Spleen (tissue), 7 donors: ENCODE measurements at regions not wholly inside any gene's neighbourhood (a gene's known extent, or its start where the extent isn't known, plus 50 kb on each side); places are given as distances from the start of the nearest gene placed in this dataset.

ENCODE experiments used
- POLR2A ChIP-seq, 3 donors: fragments of 450-650 bp; IDR thresholded peaks; one replicate each; pipeline ENCODE4 v1.5.1; 2017; ENCODE audit warnings: antibody characterized with exemption in 3 of 3, mild to moderate bottlenecking in 1 of 3
- POLR2AphosphoS5 ChIP-seq, 3 donors: sonication (generic); formaldehyde crosslinking; IDR thresholded peaks; one replicate each; pipeline ENCODE4 v1.5.1; 2017; ENCODE audit warnings: antibody characterized with exemption in 3 of 3
- TF ChIP-seq, protein P1 (sequence below), 11 experiments: fragments of 200-600 bp in 7 of 11; fragments of 450-650 bp in 4 of 11; sonication (generic) in 4 of 11; IDR thresholded peaks in 8 of 11; conservative IDR thresholded peaks in 3 of 11; 1 replicate in 7 of 11; 2 replicates in 4 of 11; pipeline versions ENCODE4 v1.4.0 to v1.8.0; 2016 to 2021; ENCODE audit warnings: antibody characterized with exemption in 11 of 11, inconsistent platforms in 4 of 11, mild to moderate bottlenecking in 1 of 11
- donor health status: DM: no; HTN: no; CAD: no; lungs with moderate emphysema.
- donor health status: DM: no; HTN: no; CAD: no.
- donor health status: DM: no; HTN: no; CAD: no.

- TF ChIP-seq, protein P1, sequence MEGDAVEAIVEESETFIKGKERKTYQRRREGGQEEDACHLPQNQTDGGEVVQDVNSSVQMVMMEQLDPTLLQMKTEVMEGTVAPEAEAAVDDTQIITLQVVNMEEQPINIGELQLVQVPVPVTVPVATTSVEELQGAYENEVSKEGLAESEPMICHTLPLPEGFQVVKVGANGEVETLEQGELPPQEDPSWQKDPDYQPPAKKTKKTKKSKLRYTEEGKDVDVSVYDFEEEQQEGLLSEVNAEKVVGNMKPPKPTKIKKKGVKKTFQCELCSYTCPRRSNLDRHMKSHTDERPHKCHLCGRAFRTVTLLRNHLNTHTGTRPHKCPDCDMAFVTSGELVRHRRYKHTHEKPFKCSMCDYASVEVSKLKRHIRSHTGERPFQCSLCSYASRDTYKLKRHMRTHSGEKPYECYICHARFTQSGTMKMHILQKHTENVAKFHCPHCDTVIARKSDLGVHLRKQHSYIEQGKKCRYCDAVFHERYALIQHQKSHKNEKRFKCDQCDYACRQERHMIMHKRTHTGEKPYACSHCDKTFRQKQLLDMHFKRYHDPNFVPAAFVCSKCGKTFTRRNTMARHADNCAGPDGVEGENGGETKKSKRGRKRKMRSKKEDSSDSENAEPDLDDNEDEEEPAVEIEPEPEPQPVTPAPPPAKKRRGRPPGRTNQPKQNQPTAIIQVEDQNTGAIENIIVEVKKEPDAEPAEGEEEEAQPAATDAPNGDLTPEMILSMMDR (IDR thresholded peaks at IDR 0.05 in 8 of 11, conservative IDR thresholded peaks at IDR 0.05 in 3 of 11), result no peak
- no peak for TF ChIP-seq POLR2AphosphoS5 (IDR thresholded peaks at IDR 0.05)
- TF ChIP-seq POLR2A (IDR thresholded peaks at IDR 0.05), result no peak
These were observed 199.0 kb upstream of the GRIP1 start for GRCh38 chr12:66877925-66878324.
